Transverse colon (tissue), 4 donors: ENCODE measurements at regions not wholly inside any gene's neighbourhood (a gene's known extent, or its start where the extent isn't known, plus 50 kb on each side); places are given as distances from the start of the nearest gene placed in this dataset.

ENCODE experiments used
- CTCF ChIP-seq, 5 experiments: fragments of 200-600 bp in 3 of 5; fragments of 450-650 bp in 2 of 5; sonication (generic) in 3 of 5; IDR thresholded peaks; 1 replicate in 2 of 5; 2 replicates in 3 of 5; pipeline ENCODE4 v1.5.1; 2016 to 2017; ENCODE audit warnings: antibody characterized with exemption in 5 of 5, inconsistent platforms in 3 of 5, mild to moderate bottlenecking in 2 of 5, moderate library complexity in 1 of 5
- EP300 ChIP-seq: sonication (generic); formaldehyde crosslinking; IDR thresholded peaks from one replicate; pipeline ENCODE4 v1.6.1; 2017; ENCODE audit warnings: antibody characterized with exemption, low read depth
- POLR2A ChIP-seq: fragments of 450-650 bp; IDR thresholded peaks from one replicate; pipeline ENCODE4 v1.6.1; 2016; ENCODE audit warnings: antibody characterized with exemption, mild to moderate bottlenecking, moderate library complexity
- POLR2AphosphoS5 ChIP-seq, 3 donors: sonication (generic); formaldehyde crosslinking; IDR thresholded peaks; one replicate each; pipeline ENCODE4 v1.6.1; 2016; ENCODE audit warnings: antibody characterized with exemption in 3 of 3

GRCh38 chr1:38300616-38301015, 254.0 kb upstream of the POU3F1 start:
- no peak for TF ChIP-seq POLR2A
- no peak for TF ChIP-seq CTCF (IDR thresholded peaks at IDR 0.05)
- no peak for TF ChIP-seq EP300
- TF ChIP-seq POLR2AphosphoS5 (IDR thresholded peaks at IDR 0.05): no peak
